ENCODE measurements at regions not wholly inside any gene's neighbourhood (a gene's known extent, or its start where the extent isn't known, plus 50 kb on each side); places are given as distances from the start of the nearest gene placed in this dataset.

DNA sequence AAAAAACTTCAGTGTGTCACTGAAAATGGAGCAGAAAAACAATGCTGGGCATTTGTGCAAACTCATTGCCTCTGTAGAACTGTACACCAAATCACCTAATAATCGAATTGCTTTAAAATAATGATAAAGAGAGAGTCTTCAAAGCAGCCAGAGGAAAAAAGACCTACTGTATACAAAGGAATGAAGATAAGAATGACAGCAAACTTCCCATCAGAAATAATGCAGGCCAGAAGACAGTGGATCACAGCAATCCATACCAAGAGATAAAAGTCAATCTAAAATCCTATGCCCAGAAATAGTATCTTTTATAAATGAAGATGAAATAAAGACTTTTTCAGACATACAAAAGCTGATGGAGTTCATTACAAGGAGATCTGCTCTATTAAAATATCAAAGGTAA lies 134.7 kb upstream of the VEPH1 start:
- DNase-seq (ENCODE audit: low spot score) (no peak), FAIRE-seq (no peak)

DNA sequence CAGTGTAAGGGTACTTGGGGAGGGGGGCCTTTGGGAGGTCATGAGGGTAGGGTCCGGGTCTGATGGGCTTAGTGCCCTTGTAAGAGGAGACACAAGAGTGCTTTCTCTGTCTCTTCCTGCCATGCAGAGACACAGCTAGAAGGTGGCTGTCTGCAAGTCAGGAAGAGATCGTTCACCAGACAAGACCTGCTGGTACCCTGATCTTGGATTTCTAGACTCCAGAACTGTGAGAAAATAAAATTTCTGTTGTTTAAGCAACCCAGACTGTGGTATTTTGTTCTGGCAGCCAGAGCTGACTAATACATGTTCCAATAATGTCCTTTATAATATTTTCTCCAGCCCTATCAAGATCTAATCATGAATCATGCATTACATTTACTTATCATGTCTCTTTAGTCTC lies 130.0 kb upstream of the VEPH1 start:
- DNase-seq (ENCODE audit: low spot score) (no peak), FAIRE-seq (no peak)

DNA sequence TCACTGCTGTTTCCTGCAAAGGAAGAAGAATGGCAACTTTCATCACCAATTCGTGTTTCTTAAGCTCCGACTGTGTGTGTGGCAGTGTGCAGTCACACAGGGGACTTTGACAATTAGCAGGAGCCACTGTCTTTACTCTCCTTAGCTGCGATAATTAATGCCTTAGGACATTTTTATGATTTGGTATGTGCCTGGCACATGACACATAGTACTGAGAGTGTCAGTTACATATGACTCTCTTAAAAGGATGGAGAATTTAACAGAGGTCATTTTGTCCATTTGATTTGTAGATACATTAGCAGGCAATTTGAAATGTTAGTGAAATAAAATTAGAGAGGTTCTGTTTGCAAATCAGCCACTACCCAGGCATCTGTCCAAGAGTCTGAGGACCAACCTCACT lies 128.9 kb upstream of the VEPH1 start:
- no peak for DNase-seq (ENCODE audit: low spot score)
- FAIRE-seq = no peak

DNA sequence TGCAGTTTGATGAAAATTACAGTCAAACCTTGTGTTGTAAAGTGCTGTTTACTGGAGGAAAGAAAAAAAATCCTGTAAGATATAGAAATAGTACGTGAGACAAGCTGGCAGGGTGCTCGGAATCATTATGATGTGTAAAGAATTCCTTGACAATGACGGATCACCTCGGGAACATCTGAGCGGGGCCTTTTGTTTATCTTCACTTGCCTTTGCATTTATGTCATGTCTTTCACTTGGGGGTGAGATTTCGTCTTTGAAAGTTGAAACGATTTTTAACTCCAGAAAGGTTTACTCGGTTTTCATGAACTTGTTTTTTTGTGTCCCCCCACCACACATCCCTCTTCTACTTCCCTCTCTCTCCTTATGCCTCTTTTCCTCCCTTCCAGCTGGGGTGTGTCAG lies 128.3 kb upstream of the VEPH1 start:
- DNase-seq (ENCODE audit: low spot score) = no peak
- FAIRE-seq = no peak

DNA sequence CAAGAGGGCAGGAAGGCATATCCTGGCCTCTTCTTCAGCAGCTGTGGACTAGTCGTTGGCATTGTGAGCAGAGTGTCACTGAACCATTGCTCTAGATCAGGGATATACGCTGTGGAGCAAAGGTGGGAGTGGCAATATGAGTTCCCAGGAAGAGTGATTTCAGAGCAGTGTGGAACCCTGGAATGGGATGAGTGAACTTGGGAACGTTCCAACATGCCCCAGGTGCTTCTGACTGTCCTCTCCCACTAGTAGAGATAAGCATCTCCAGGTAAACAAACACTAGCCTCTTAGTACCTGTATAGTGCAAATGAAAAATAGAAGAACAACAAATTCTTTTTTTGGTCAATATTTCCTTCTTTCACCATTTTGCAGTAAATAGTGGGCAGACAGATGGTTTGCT lies 123.6 kb upstream of the VEPH1 start:
- no peak for FAIRE-seq
- no peak for DNase-seq (ENCODE audit: low spot score)

DNA sequence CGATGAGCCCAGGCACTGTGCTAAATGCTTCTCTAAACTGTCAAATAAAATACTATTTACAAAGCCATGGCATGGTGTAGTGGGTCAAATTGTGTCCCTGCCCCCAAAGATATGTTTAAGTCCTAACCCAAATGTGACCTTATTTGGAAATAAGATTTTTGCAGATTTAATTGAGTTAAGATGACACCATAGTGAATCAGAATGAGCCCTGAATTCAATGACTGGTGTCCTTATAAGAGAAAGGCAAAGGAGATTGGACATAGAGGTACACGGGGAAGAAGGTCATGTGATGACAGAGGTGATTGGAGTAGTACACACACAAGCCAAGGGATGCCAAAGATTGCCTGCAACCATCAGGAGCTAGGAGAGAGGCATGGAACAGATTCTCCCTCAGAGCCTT lies 121.6 kb upstream of the VEPH1 start:
- DNase-seq (ENCODE audit: low spot score) = no peak
- FAIRE-seq = no peak

DNA sequence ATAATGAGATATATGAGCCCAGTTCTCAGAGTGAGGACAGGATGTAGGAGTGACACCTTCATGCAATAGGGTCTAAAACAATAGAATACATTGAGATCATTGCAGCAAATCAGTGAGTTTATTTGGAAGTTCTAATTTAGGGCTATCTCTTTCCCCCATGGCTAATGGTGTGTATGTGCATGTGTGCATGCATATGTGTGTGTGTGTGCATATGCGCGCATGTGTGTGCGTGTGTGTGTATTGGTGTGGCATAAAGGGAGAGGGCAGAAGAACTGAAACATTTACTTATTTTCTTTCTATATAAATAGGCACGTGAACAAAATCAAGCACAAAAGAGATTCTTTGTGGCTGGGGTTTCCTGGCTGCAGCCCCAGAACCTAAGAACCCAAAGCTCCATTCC lies 115.7 kb upstream of the VEPH1 start:
- DNase-seq (ENCODE audit: low spot score) = no peak
- FAIRE-seq = no peak

DNA sequence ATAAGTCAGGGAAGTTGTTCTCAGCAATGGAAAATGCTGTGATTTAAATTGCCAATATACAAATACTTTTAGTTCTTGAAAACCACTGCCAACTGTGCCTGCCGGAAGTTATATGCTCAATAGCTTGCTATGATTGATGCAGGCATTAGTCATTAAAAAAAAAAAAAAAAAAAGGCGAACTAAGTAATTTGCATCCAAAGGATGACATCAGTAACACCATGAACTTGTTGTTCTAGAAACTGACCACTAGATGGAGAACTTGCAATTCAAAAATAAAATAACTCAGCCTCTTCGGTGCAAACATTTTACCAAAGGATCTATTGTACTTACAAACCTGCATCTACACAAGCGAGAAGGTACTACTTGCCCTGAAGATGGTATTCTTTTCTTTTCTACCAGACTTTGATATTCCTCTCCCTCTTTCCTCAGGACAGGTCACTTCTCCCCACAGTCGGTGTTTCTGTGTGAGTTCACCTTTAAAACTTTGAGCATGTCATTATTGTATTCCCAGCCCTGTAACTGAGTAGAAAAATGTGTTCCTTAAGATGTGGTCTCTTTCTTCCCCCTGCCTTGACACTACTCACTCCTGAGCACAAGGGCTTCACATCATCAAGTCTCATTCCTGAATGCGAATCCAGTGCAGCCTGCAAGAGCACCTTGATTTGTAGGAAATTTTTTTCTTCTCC lies 115.0 kb upstream of the VEPH1 start:
- DNase-seq (ENCODE audit: low spot score) (peak; percentile 45), FAIRE-seq (no peak)

DNA sequence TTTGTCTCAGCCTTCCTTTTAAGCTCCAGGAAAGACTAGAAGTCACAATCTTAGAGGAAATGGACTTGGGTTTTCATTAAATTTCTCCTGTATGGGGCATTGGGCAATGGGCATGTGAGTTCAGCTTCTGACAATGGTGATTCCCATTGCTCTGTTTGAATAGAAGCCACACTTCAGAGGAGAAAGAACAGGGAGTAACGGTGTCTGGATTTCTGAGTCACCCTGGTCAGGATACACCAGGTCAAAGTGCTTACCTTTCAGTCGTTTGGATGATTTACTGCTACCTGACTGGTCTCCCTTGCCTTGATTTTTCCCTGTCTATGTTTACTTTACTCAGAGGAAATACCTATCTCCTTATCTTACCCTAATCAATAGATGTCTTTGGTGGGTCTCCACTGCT lies 111.7 kb upstream of the VEPH1 start:
- no peak for DNase-seq (ENCODE audit: low spot score)
- FAIRE-seq = no peak

DNA sequence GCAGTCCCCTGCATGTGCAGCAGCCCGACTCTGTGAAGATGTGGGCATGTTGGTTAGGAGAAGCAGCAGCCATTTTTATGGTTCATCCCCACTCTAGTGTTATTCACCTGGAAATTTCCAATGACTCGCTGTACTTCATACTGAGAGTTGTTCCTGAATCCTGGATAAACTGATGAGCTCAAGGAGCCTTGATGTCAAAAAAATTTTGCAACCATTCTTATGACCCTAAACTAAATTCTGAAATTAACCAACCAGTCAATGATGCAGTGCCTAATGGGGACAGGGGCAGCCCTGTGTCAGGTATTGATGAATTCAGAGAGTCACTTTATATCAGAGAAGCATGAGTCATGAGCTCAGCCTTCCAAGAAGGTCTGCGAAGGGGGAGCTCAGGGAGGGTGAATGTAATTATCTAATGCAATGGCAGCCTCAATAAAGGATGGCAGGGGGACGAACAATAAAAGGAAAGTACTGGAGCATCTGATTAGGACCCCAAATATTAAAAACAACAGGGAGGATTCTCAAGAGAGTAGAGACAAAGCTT lies 108.4 kb upstream of the VEPH1 start:
- no peak for DNase-seq (ENCODE audit: low spot score)
- no peak for FAIRE-seq

DNA sequence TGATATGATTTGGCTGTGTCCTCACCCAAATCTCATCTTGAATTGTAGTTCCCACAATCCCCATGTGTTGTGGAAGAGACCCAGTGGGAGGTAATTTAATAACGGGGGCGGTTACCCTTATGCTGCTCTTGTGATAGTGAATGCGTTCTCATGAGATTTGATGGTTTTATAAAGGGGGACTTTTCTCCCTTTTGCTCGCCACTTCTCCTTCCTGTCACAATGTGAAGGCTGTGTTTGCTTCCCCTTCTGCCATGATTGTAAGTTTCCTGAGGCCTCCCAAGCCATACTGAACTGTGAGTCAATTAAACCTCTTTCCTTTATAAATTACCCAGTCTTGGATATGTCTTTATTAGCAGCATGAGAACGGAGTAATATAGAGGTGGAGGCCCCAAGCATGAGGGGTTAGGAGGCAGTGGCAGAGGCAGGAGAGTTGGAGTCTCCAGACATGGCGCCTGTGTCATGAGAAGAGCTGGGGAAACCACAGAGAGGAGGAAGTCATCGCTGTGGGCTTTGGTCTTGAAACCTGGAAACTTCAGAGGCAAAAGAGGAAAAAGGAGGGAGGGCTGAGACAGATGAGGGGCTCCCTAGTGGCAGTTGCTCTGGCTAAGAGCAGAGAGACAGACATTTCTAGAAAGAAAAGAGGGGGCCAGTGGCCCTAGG lies 107.8 kb upstream of the VEPH1 start:
- DNase-seq (ENCODE audit: low spot score) (no peak), FAIRE-seq (no peak)

DNA sequence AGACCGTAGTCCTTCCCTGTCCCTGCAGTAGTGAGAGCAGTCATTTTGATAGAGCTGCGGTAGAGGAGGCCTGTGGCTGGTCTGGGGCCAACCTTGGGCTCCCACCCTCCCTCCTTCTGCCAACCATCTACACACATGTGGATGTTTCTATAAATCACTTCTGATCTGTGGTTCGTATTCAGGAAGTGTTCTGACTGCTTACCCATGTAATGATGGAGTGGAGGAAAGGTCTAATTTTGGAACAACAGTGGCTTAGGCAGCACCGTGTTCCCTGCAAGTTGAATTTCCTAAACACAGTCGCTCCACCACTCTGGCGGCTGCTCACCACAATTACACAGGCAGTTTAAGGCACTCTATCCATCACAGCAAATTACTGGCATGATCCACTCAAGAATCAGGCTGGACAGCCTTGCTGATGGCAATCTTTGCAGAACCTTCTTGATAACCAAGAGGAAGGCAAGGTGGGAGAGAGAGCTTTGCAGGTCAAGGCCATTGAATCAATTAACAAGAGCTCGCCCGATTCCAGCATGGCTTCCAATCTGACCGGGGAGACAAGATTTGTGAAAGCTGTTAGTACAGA lies 104.7 kb upstream of the VEPH1 start:
- FAIRE-seq (no peak), DNase-seq (ENCODE audit: low spot score) (no peak)

DNA sequence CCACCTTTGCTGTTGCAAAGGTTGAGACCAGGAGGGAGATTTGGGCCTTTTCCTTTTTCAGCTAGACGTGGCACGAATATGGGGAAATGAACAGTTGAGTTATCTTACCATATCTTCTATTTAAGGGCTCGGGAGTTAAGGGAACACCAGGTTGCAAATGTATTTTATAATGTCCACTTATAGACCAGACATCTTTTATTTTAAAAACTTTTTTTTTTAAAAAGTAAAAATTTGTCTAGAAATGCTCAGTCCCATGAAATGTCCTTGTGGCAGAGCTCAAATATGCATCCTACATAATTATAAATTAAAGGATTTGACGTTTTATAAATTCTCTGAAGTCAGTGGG lies 103.6 kb upstream of the VEPH1 start:
- FAIRE-seq = no peak
- no peak for DNase-seq (ENCODE audit: low spot score)

DNA sequence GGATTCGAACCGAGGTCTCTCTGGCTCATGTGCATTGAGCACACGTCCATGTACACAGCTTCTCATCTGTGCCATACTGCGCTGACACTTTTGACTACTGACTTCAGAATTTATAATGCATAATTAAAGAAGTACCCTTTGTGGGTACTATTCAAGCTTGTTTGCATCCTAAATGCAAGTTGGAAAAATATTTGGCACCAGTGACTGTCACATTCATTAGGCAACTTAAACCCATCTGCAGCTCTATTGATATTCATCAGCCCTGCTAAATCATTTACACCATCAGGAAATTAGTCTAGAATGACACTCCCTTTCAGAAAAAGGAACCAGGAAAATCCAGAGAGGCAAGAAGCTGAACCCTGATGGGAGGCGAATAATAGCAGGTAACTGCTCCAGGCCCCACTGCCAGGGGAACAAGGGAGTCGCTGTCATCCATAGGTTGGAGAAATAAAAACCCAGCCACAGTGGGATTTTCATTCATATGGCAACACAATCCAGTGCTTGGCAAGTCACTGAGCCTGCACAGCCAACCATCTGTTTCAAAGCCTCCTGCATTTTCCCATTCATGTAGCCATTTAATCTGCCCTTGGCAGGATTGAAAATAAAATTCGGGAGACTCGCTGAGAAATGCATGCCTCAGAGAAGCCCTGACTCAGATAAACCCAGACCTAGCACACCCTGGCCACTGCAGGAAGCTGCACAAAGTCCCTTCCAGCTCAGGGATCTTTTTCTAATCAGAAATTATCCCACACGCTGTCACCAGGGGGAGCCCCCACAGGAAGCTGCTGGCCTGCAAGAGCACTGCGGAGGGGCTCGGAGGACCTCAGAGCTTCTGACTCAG lies 103.0 kb upstream of the VEPH1 start:
- DNase-seq (ENCODE audit: low spot score) (peak; percentile 76), FAIRE-seq (no peak)

DNA sequence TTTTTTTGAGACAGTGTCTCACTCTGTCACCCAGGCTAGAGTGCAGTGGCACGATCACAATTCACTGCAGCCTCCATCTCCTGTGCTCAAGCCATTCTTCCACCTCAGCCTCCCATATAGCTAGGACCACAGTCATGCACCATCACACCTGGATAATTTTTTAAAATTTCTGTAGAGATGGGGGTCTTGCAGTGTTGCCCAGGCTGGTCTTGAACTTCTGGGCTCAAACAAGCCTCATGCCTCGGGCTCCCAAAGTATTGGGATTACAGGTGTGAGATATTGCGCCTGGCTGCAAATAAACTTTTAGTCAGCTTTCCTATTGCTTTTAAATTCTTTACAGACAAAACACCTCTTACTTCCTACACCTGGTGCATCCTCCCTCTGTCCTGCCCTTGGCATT lies 102.1 kb upstream of the VEPH1 start:
- FAIRE-seq = no peak
- DNase-seq (ENCODE audit: low spot score) = no peak

DNA sequence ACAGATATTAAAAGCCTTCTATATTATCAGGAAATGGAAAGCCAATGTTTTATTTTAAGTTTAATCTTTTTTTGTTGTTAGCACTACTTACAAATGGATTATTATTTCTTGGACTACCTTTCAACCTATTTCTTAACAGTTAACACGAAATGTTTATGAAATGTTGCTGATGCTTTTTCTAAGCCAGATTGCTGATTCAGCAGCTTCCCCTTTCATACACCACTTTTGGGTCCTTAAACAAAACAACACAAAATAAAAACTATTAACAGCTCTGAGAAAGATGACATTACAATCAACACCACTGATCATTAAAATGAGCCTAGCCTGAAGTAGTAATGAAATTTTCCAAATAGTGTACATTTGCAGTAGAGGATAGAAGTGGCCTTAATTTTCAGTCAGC lies 99.2 kb upstream of the VEPH1 start:
- no peak for FAIRE-seq
- no peak for DNase-seq (ENCODE audit: low spot score)

DNA sequence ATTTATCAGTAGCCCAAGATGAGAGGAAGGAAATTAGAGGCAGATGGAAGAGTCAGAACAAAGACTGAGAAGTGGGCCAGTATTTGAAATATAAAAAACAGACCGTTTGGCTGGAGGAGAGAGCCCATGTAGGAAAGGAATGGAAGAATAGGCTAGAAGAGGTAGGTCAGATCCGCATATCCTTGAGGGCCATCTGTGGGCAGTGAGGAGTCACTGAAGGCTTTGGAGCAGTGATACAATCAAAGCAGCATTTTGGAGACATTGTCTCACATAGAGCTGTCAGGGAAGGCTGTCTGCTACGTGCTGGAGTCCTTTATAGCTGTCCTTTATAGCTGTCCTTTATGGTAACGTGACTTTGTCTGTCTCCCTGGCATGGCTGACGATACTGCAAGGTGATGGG lies 92.0 kb upstream of the VEPH1 start:
- DNase-seq (ENCODE audit: low spot score) (no peak), FAIRE-seq (no peak)

DNA sequence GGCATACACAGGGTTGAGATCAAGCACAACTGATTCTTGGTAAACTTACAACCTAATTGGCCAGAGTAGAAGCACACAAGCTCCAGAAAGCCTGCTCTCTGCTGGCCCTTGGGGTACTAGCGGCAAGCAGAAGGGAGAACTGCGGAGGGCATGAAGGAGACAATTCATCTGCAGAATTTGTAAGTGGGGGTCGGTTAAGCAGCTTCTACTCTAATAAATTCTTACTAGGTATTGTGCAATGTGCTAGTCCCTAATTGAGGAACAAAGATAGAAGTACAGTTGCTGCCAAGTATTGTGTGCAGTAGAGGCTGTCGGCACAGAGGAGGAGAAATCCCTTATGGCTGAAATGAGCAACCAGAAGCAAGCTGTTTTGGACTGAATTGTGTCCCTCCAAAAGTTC lies 91.2 kb upstream of the VEPH1 start:
- FAIRE-seq (no peak), DNase-seq (ENCODE audit: low spot score) (no peak)

DNA sequence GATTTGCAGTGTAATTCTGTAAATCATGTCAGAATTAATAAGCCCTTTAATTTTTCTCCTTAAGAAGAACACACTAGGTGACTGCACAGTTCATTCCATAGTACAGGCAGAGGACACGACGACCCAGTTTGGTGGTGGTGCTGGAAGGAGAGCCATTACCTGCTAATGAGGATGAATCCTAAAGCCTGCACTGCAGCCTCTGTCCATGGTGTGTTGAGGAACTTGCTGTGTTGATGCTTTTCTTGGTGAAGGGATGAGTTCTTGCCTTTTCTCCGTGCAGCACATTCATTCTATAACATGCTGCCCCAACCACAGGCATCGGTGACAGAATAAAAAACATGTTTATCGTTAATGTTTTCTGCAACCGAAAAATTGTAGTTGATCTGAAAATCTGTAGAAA lies 89.6 kb upstream of the VEPH1 start:
- DNase-seq (ENCODE audit: low spot score) (no peak), FAIRE-seq (no peak)

DNA sequence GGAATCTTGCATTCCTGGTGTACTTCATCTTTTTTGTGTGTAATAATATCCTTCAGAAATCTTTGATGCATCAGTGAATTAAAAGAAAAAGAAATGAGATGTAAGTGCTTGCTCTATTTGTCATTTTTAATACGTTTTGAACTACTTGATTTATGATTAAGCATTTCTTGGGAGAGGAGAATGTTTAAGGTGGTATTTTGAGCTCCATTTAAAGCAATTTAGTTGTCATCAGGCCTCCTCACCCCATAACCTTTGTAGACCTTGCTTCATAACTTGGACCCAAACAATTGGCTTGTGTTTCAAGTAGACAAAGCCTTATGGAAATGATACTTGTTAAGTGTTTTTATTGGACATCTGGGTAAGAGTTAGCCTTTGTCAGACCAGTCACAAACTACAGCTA lies 87.1 kb upstream of the VEPH1 start:
- DNase-seq (ENCODE audit: low spot score) = no peak
- no peak for FAIRE-seq

DNA sequence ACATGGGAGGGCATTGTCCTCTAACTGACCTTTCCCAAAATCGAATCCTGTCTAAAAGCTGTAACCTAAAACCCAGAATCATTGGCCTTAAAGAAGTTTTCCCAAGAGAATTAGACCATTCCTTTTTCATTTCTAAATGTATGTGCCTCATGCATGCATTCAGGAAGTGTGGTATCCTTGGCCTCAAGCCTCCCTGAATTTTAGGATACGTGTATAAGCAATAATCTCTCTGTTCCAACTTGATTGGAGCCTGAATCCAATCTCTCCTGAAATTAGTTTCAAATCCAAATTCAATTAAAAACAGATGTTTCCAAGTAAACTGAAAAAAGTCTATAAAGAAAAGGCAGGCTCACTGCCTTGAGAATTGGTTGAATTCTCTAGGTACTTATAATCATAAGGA lies 86.0 kb upstream of the VEPH1 start:
- DNase-seq (ENCODE audit: low spot score) (no peak), FAIRE-seq (no peak)

DNA sequence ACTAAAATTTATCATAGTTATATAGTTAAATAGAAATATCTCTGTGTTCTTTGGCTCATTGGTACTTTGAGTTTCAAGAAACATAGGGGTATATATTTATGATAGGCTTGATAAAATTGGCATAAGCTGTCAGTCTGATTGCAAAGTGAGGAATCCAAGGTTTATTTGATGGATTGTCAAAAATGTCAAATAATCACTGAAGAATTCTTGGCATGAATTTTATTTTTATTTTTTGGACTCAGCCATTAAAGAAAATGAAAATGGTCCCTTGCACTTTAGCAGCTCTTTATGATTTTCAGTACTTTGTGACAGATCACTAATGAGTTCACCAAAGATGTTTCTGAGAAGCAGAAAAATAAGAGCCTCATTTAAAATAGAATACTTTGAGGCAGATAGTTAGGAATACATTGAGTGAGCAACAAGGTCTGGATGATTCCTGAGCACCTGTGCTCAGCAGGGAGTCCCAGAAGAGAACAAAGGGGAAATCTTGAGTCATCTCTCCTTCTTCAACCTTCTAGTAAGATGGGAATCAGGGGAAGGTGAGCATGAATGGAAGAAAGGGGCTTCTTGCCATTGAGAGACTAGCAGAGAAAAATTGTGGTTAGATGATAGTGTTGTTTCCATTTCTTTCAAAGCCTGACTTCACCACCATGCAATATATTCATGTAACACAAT lies 85.3 kb upstream of the VEPH1 start:
- FAIRE-seq (no peak), DNase-seq (ENCODE audit: low spot score) (no peak)

Measured in urothelium cell line (cell line).